H9 (cell line): ENCODE measurements at regions not wholly inside any gene's neighbourhood (a gene's known extent, or its start where the extent isn't known, plus 50 kb on each side); places are given as distances from the start of the nearest gene placed in this dataset.

Experiments used
- DNase-seq: peaks from one replicate; pipeline ENCODE4 v3.0.0-alpha.2; 2017
- H2AFZ ChIP-seq: one replicate; pipeline ENCODE4 v1.6.1; 2013; ENCODE audit warnings: mild to moderate bottlenecking, low read length, control low read depth, moderate library complexity
- H2AK5ac ChIP-seq: 2 replicates; pipeline ENCODE4 v1.6.1; 2013; ENCODE audit warnings: low read length, control low read depth, mixed read lengths; ENCODE audit not compliant: insufficient read length
- H2BK120ac ChIP-seq: one replicate; pipeline ENCODE4 v1.6.1; 2013; ENCODE audit warnings: low read depth, mild to moderate bottlenecking, low read length, control low read depth, inconsistent platforms; ENCODE audit not compliant: poor library complexity, severe bottlenecking
- H2BK12ac ChIP-seq: 2 replicates; pipeline ENCODE4 v1.6.1; 2013; ENCODE audit warnings: low read length, control low read depth, mixed read lengths, low read depth; ENCODE audit not compliant: insufficient read length
- H2BK15ac ChIP-seq: 2 replicates; pipeline ENCODE4 v1.6.1; 2013; ENCODE audit warnings: low read depth, low read length, control low read depth
- H2BK20ac ChIP-seq: one replicate; pipeline ENCODE4 v1.6.1; 2013; ENCODE audit warnings: low read depth, mild to moderate bottlenecking, low read length, control low read depth, inconsistent platforms; ENCODE audit not compliant: poor library complexity, severe bottlenecking
- H2BK5ac ChIP-seq: 2 replicates; pipeline ENCODE4 v1.6.1; 2013; ENCODE audit warnings: low read length, control low read depth, mixed read lengths; ENCODE audit not compliant: insufficient read length
- H3K14ac ChIP-seq: 2 replicates; pipeline ENCODE4 v1.6.1; 2013; ENCODE audit warnings: low read length, control low read depth; ENCODE audit not compliant: insufficient read depth
- H3K18ac ChIP-seq: 2 replicates; pipeline ENCODE4 v1.6.1; 2013; ENCODE audit warnings: low read depth, mild to moderate bottlenecking, mixed read lengths, low read length, control low read depth; ENCODE audit not compliant: insufficient read length
- H3K23ac ChIP-seq: 2 replicates; pipeline ENCODE4 v1.6.1; 2013; ENCODE audit warnings: low read length, control low read depth, mixed read lengths, low read depth; ENCODE audit not compliant: insufficient read length
- H3K23me2 ChIP-seq: 2 replicates; pipeline ENCODE4 v1.6.1; 2013; ENCODE audit warnings: low read depth, mild to moderate bottlenecking, mixed read lengths, low read length, control low read depth; ENCODE audit not compliant: insufficient read length, poor library complexity, severe bottlenecking
- H3K27ac ChIP-seq: 2 replicates; pipeline ENCODE4 v1.5.1; 2013; ENCODE audit warnings: low read length, control low read depth, mixed read lengths, low read depth; ENCODE audit not compliant: insufficient read length
- H3K27me3 ChIP-seq: 2 replicates; pipeline ENCODE4 v1.6.1; 2013; ENCODE audit warnings: low read length, control low read depth, inconsistent platforms; ENCODE audit not compliant: insufficient read depth
- H3K4ac ChIP-seq: 2 replicates; pipeline ENCODE4 v1.6.1; 2013; ENCODE audit warnings: low read depth, mild to moderate bottlenecking, control low read depth, inconsistent platforms, low read length, moderate library complexity
- H3K4me1 ChIP-seq: 2 replicates; pipeline ENCODE4 v1.6.1; 2013; ENCODE audit warnings: low read length, control low read depth, inconsistent platforms; ENCODE audit not compliant: insufficient read depth
- H3K4me2 ChIP-seq: 2 replicates; pipeline ENCODE4 v1.6.1; 2013; ENCODE audit warnings: low read length, control low read depth, mixed read lengths; ENCODE audit not compliant: insufficient read length, insufficient read depth
- H3K56ac ChIP-seq: 2 replicates; pipeline ENCODE4 v1.6.1; 2013; ENCODE audit warnings: low read depth, mild to moderate bottlenecking, mixed read lengths, low read length, control low read depth; ENCODE audit not compliant: insufficient read length
- H3K79me1 ChIP-seq: 2 replicates; pipeline ENCODE4 v1.6.1; 2013; ENCODE audit warnings: low read depth, mild to moderate bottlenecking, moderate library complexity, low read length, control low read depth, inconsistent platforms; ENCODE audit not compliant: insufficient read depth, poor library complexity, severe bottlenecking
- H3K79me2 ChIP-seq: 2 replicates; pipeline ENCODE4 v1.6.1; 2013; ENCODE audit warnings: low read length, control low read depth, inconsistent platforms; ENCODE audit not compliant: insufficient read depth
- H3K9ac ChIP-seq: 2 replicates; pipeline ENCODE4 v1.6.1; 2013; ENCODE audit warnings: low read length, control low read depth, mixed read lengths; ENCODE audit not compliant: insufficient read length; ENCODE audit errors: extremely low read depth
- H3K9me3 ChIP-seq: one replicate; pipeline ENCODE4 v1.6.1; 2013; ENCODE audit warnings: low read depth, low read length, inconsistent platforms; ENCODE audit not compliant: control insufficient read depth
- H3T11ph ChIP-seq: one replicate; pipeline ENCODE4 v1.6.1; 2013; ENCODE audit warnings: mild to moderate bottlenecking, low read length, control low read depth, inconsistent platforms
- H4K20me1 ChIP-seq: one replicate; pipeline ENCODE4 v1.6.1; 2013; ENCODE audit not compliant: control insufficient read depth, insufficient read length, insufficient read depth
- H4K5ac ChIP-seq: 2 replicates; pipeline ENCODE4 v1.6.1; 2013; ENCODE audit warnings: low read depth, mild to moderate bottlenecking, mixed read lengths, low read length, control low read depth; ENCODE audit not compliant: insufficient read length
- H4K8ac ChIP-seq: replicated peaks from 2 replicates; pipeline ENCODE4 v1.6.1; 2013; ENCODE audit warnings: low read length, control low read depth, mixed read lengths, low read depth; ENCODE audit not compliant: insufficient read length
- H4K91ac ChIP-seq: 2 replicates; pipeline ENCODE4 v1.6.1; 2013; ENCODE audit warnings: low read depth, mild to moderate bottlenecking, moderate library complexity, mixed read lengths, low read length, control low read depth; ENCODE audit not compliant: insufficient read length
- H3K27ac Mint-ChIP-seq, 3 experiments: 2 replicates in 2 of 3; 3 replicates in 1 of 3; pipeline ENCODE4 v1.8.0; 2020 to 2021; ENCODE audit warnings: mixed read lengths in 3 of 3, mild to moderate bottlenecking in 1 of 3, moderate library complexity in 1 of 3
- H3K27me3 Mint-ChIP-seq: 2 replicates; pipeline ENCODE4 v1.8.0; 2021; ENCODE audit warnings: low read depth, mild to moderate bottlenecking, moderate library complexity, mixed read lengths
- H3K36me3 Mint-ChIP-seq, 3 experiments: 2 replicates in 2 of 3; 3 replicates in 1 of 3; pipeline ENCODE4 v1.8.0; 2020 to 2021; ENCODE audit warnings: low read depth in 3 of 3, mixed read lengths in 3 of 3; ENCODE audit not compliant: insufficient read depth in 1 of 3
- H3K4me1 Mint-ChIP-seq, 2 experiments: 2 replicates each; pipeline ENCODE4 v1.8.0; 2020; ENCODE audit warnings: mixed read lengths in 2 of 2
- H3K4me3 Mint-ChIP-seq, 2 experiments: 2 replicates in 1 of 2; 3 replicates in 1 of 2; pipeline ENCODE4 v1.8.0; 2020 to 2021; ENCODE audit warnings: mild to moderate bottlenecking in 2 of 2, mixed read lengths in 2 of 2, moderate library complexity in 1 of 2
- H3K9me3 Mint-ChIP-seq, 2 experiments: 2 replicates in 1 of 2; 3 replicates in 1 of 2; pipeline ENCODE4 v1.8.0; 2020; ENCODE audit warnings: mild to moderate bottlenecking in 2 of 2, mixed read lengths in 2 of 2, moderate library complexity in 1 of 2
- CTCF ChIP-seq: fragments of 200-600 bp; sonication (generic); conservative IDR thresholded peaks from 3 replicates; pipeline ENCODE4 v1.8.0; 2021; ENCODE audit warnings: antibody characterized with exemption, mild to moderate bottlenecking
- whole genome bisulfite sequencing: extraction: QIAGEN DNeasy Blood & Tissue Kit; methylation state at CpG from one replicate; pipeline ENCODE4 v1.1.7; 2013; ENCODE audit warnings: missing lambda C conversion rate, low lambda C conversion rate, mixed read lengths; ENCODE audit not compliant: insufficient read length; ENCODE audit errors: extremely low coverage; 5-methylcytosine and 5-hydroxymethylcytosine counted together

DNA sequence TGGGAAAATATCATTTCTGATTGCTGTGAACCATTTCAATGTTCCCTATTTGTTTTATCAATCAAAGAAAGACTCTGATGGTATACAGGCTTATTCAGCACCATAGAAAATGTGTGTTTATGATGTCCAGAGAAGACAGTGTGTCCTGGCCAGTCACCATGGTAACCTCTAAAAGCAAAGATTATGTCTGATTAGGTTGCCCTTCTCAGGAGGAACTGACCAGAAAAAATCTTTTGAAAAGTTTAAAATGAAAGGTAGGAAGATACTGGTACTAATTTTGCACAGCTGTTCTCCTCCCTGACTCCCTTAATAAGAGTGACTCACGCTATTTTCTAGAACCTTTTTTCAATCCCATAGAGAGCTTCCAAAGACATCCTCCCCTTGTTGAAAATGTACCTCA, 391.8 kb upstream of the DCN start:
- Histone ChIP-seq H2BK12ac (no peak overlapping the region), H3K4ac (no peak overlapping the region), H3K27me3 (no peaks in the 10 kb centered on the region), H3K18ac (no peak overlapping the region), H3K79me2 (no peaks in the 10 kb centered on the region), H3T11ph (no peak overlapping the region), H4K91ac (no peak overlapping the region), H3K23me2 (no peaks in the 10 kb centered on the region), H2BK15ac (no peak overlapping the region), H3K9me3 (no peaks in the 10 kb centered on the region), H2BK5ac (no peak overlapping the region), H2AK5ac (no peak overlapping the region), H4K20me1 (no peaks in the 10 kb centered on the region), H4K5ac (no peak overlapping the region), H3K14ac (no peak overlapping the region), H3K27ac (no peak overlapping the region), H2AFZ (peak overlapping the region; percentile 22), H3K9ac (no peak overlapping the region), H2BK120ac (no peak overlapping the region), H3K56ac (no peak overlapping the region), H2BK20ac (no peak overlapping the region), H4K8ac (no peak overlapping the region), H3K79me1 (no peaks in the 10 kb centered on the region), H3K23ac (no peak overlapping the region), H3K4me2 (no peak overlapping the region), H3K4me1 (no peaks in the 10 kb centered on the region)
- WGBS = no CpG with 5 or more reads among the region's 1 CpG
- Mint-ChIP-seq H3K27me3 (no peaks in the 10 kb centered on the region), H3K36me3 (no peaks in the 10 kb centered on the region), H3K4me1 (peaks cover 4 to 6% of the 10 kb centered on the region in 2 experiments; a peak in 3 of 4 replicates), H3K27ac (no peak overlapping the region), H3K4me3 (no peak overlapping the region), H3K9me3 (no peaks in the 10 kb centered on the region)
- DNase-seq = no peak
- no peak for TF ChIP-seq CTCF
